ENCODE measurements at regions not wholly inside any gene's neighbourhood (a gene's known extent, or its start where the extent isn't known, plus 50 kb on each side); places are given as distances from the start of the nearest gene placed in this dataset.

DNA sequence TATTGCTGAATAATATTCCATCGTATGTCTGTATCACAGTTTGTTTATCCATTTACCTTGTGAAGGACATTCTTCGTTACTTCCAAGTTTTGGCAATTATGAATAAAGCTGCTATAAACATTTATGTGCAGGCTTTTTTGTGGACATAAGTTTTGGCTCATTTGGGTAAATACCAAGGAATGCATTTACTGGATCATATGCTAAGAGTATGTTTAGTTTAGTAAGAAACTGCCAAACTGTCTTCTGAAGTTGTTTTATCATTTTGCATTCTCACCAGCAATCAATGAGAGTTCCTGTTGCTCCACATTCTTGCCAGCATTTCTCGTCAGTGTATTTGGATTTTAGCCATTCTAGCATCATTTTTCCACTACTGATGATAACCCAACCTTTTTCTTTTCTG is 232.7 kb upstream of the NR3C2 start:
- no peak overlapping the region for H3K27ac ChIP-seq (ENCODE audit: extremely low read length, insufficient read depth, low read length)
- CTCF ChIA-PET (ENCODE audit: low intra/inter-chr PET ratio, low total read pairs), result no interaction called here
- no peaks in the 10 kb centered on the region for H3K79me2 ChIP-seq (ENCODE audit: insufficient read depth, low read length)
- H2AFZ ChIP-seq (ENCODE audit: low read length), result no peak overlapping the region
- in situ Hi-C loops (cut with HindIII; ENCODE audit: extremely low pct_ligation_motif_present, low pct_unique_long_range_greater_than_20kb) (no loop called here), intact Hi-C loops (cut with micrococcal nuclease; ENCODE audit: unreplicated experiment) (no loop called here)
- H3K36me3 ChIP-seq (replicated peaks in 1 of 2; ENCODE audit: control insufficient read depth in 1 of 2, insufficient read depth in 2 of 2, low read length in 2 of 2), result no peaks in the 10 kb centered on the region
- no peaks in the 10 kb centered on the region for H3K4me1 ChIP-seq (ENCODE audit: insufficient read depth, low read length)
- H3K4me2 ChIP-seq (ENCODE audit: low read depth, low read length), result no peak overlapping the region
- WGBS (ENCODE audit: low lambda C conversion rate), result 12% methylated on average over 3 of the region's 3 CpGs
- no peak overlapping the region for H3K9ac ChIP-seq (ENCODE audit: insufficient read depth, low read depth, low read length)
- no peak for ATAC-seq
- FAIRE-seq, result no peak
- H3K4me3 ChIP-seq (replicated peaks in 1 of 3; ENCODE audit: insufficient read depth in 1 of 3, low read depth in 2 of 3, low read length in 3 of 3), result no peak overlapping the region
- TF ChIP-seq ISX (CRISPR knock-in tag; conservative IDR thresholded peaks at IDR 0.05) (no peak), SPEN (CRISPR knock-in tag; IDR thresholded peaks at IDR 0.05; ENCODE audit: low read depth) (no peak)
- H3K27me3 ChIP-seq (ENCODE audit: control insufficient read depth in 1 of 2, insufficient read depth in 2 of 2, low read length in 2 of 2), result no peaks in the 10 kb centered on the region; a peak in 1 of 5 replicates
- no peak for DNase-seq (ENCODE audit: low spot score)
- BruUV-seq (replicated peaks), result no TSS peak
- no peaks in the 10 kb centered on the region for H3K9me3 ChIP-seq (ENCODE audit: low read length)
- POLR2A ChIA-PET, result no interaction called here
- H4K20me1 ChIP-seq (ENCODE audit: insufficient read depth, low read length), result no peaks in the 10 kb centered on the region

DNA sequence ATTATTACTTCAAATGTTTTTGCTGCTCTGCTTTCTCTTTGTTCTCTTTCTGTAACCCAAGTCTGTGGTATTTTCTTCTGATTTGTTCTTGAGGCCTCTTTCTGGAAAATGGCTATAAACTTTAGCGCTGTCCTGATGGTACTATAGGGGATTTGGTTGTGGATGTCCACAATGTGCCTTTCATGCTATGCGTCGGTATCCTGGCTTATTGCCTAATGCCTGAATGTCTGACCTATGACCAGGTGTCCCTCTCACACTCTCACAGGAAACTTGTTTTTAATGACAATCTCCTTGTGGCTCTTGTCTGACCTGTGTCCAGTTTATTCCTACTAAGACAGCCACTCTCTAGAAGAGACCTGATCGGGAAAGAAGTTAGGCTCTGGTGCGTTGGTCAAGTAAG is 222.4 kb upstream of the NR3C2 start:
- Histone ChIP-seq H3K9me3 (ENCODE audit: low read length) (peaks cover 14% of the 10 kb centered on the region), H3K79me2 (ENCODE audit: insufficient read depth, low read length) (no peaks in the 10 kb centered on the region), H3K4me3 (replicated peaks in 1 of 3; ENCODE audit: insufficient read depth in 1 of 3, low read depth in 2 of 3, low read length in 3 of 3) (no peak overlapping the region), H2AFZ (ENCODE audit: low read length) (no peak overlapping the region), H3K4me1 (ENCODE audit: insufficient read depth, low read length) (no peaks in the 10 kb centered on the region), H3K36me3 (replicated peaks in 1 of 2; ENCODE audit: control insufficient read depth in 1 of 2, insufficient read depth in 2 of 2, low read length in 2 of 2) (no peaks in the 10 kb centered on the region), H3K27me3 (ENCODE audit: control insufficient read depth in 1 of 2, insufficient read depth in 2 of 2, low read length in 2 of 2) (no peaks in the 10 kb centered on the region), H3K4me2 (ENCODE audit: low read depth, low read length) (no peak overlapping the region), H3K27ac (ENCODE audit: extremely low read length, insufficient read depth, low read length) (no peak overlapping the region), H4K20me1 (ENCODE audit: insufficient read depth, low read length) (no peaks in the 10 kb centered on the region), H3K9ac (ENCODE audit: insufficient read depth, low read depth, low read length) (no peak overlapping the region)
- ATAC-seq (no peak), FAIRE-seq (no peak), DNase-seq (ENCODE audit: low spot score) (no peak)
- POLR2A ChIA-PET, result no interaction called here
- WGBS (ENCODE audit: low lambda C conversion rate), result 25% methylated on average over 5 of the region's 5 CpGs
- BruUV-seq (replicated peaks), result no TSS peak
- in situ Hi-C loops (cut with HindIII; ENCODE audit: extremely low pct_ligation_motif_present, low pct_unique_long_range_greater_than_20kb), result no loop called here
- TF ChIP-seq, protein P1, sequence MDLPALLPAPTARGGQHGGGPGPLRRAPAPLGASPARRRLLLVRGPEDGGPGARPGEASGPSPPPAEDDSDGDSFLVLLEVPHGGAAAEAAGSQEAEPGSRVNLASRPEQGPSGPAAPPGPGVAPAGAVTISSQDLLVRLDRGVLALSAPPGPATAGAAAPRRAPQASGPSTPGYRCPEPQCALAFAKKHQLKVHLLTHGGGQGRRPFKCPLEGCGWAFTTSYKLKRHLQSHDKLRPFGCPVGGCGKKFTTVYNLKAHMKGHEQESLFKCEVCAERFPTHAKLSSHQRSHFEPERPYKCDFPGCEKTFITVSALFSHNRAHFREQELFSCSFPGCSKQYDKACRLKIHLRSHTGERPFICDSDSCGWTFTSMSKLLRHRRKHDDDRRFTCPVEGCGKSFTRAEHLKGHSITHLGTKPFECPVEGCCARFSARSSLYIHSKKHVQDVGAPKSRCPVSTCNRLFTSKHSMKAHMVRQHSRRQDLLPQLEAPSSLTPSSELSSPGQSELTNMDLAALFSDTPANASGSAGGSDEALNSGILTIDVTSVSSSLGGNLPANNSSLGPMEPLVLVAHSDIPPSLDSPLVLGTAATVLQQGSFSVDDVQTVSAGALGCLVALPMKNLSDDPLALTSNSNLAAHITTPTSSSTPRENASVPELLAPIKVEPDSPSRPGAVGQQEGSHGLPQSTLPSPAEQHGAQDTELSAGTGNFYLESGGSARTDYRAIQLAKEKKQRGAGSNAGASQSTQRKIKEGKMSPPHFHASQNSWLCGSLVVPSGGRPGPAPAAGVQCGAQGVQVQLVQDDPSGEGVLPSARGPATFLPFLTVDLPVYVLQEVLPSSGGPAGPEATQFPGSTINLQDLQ (CRISPR knock-in tag; IDR thresholded peaks at IDR 0.05), result no peak
- CTCF ChIA-PET (ENCODE audit: low intra/inter-chr PET ratio, low total read pairs), result no interaction called here
- intact Hi-C loops (cut with micrococcal nuclease; ENCODE audit: unreplicated experiment), result no loop called here

Data from HepG2 (cell line).